Testis (tissue), 2 donors: ENCODE measurements at regions not wholly inside any gene's neighbourhood (a gene's known extent, or its start where the extent isn't known, plus 50 kb on each side); places are given as distances from the start of the nearest gene placed in this dataset.
"Not testable (repeated sequence)": the region's sequence is repeated elsewhere in the genome, so short reads cannot be mapped to it uniquely, and the experiment has no call there.

ENCODE experiments used
- DNase-seq: peaks from one replicate; pipeline ENCODE4 v3.0.0-alpha.2; 2019
- H3K27ac ChIP-seq, 2 donors: fragments of 200-600 bp; sonication (generic); one replicate each; pipeline ENCODE4 v1.5.1; 2019
- H3K27me3 ChIP-seq: fragments of 200-600 bp; sonication (generic); one replicate; pipeline ENCODE4 v1.5.1; 2019
- H3K36me3 ChIP-seq: fragments of 200-600 bp; sonication (generic); one replicate; pipeline ENCODE4 v1.5.1; 2017; ENCODE audit warnings: low read depth; ENCODE audit errors: missing control alignments
- H3K4me1 ChIP-seq: fragments of 200-600 bp; sonication (generic); one replicate; pipeline ENCODE4 v1.5.1; 2019
- H3K4me3 ChIP-seq, 2 donors: fragments of 200-600 bp; sonication (generic); one replicate each; pipeline ENCODE4 v1.5.1; 2017 to 2019
- H3K9me3 ChIP-seq: fragments of 200-600 bp; sonication (generic); one replicate; pipeline ENCODE4 v1.5.1; 2017
- POLR2A ChIP-seq: fragments of 450-650 bp; IDR thresholded peaks from one replicate; pipeline ENCODE4 v1.6.1; 2017; ENCODE audit warnings: antibody characterized with exemption, mild to moderate bottlenecking, moderate library complexity
- WGBS, 2 donors: methylation state at CpG; one replicate each; pipeline ENCODE4 v1.1.5; 2018; 5-methylcytosine and 5-hydroxymethylcytosine counted together
- intact Hi-C: fragments of 100-400 bp; cut with DNase I; formaldehyde crosslinking; loops from one replicate; pipeline ENCODE4 v1.15.1; 2023; ENCODE audit warnings: low total_unique reads
- TF ChIP-seq, protein P1 (sequence below), 3 experiments: fragments of 450-650 bp in 2 of 3; fragments of 200-600 bp in 1 of 3; sonication (generic) in 1 of 3; IDR thresholded peaks; one replicate each; pipeline ENCODE4 v1.5.1; 2016 to 2019; ENCODE audit warnings: antibody characterized with exemption in 3 of 3, mild to moderate bottlenecking in 2 of 3, moderate library complexity in 1 of 3

- H3K27me3 ChIP-seq = no peaks in the 10 kb centered on the region
- no peaks in the 10 kb centered on the region for H3K4me1 ChIP-seq
- no peak for DNase-seq
- WGBS, 2 donors = 63 to 70% methylated on average over 4 of the region's 4 CpGs
- TF ChIP-seq, protein P1, sequence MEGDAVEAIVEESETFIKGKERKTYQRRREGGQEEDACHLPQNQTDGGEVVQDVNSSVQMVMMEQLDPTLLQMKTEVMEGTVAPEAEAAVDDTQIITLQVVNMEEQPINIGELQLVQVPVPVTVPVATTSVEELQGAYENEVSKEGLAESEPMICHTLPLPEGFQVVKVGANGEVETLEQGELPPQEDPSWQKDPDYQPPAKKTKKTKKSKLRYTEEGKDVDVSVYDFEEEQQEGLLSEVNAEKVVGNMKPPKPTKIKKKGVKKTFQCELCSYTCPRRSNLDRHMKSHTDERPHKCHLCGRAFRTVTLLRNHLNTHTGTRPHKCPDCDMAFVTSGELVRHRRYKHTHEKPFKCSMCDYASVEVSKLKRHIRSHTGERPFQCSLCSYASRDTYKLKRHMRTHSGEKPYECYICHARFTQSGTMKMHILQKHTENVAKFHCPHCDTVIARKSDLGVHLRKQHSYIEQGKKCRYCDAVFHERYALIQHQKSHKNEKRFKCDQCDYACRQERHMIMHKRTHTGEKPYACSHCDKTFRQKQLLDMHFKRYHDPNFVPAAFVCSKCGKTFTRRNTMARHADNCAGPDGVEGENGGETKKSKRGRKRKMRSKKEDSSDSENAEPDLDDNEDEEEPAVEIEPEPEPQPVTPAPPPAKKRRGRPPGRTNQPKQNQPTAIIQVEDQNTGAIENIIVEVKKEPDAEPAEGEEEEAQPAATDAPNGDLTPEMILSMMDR (IDR thresholded peaks at IDR 0.05) = no peak
- TF ChIP-seq POLR2A = no peak
- no peak overlapping the region for H3K4me3 ChIP-seq
- no peak overlapping the region for H3K27ac ChIP-seq
- intact Hi-C loops = no loop called here
- H3K9me3 ChIP-seq = no peaks in the 10 kb centered on the region
- H3K36me3 ChIP-seq = no peaks in the 10 kb centered on the region
These were observed 94.5 kb upstream of the PRKX start for GRCh38 chrX:3807906-3808305.

- no peaks in the 10 kb centered on the region for H3K4me1 ChIP-seq
- WGBS, 2 donors = 17 to 32% methylated on average over 1 to 10 of the region's 10 CpGs
- intact Hi-C loops = no loop called here
- DNase-seq = no peak
- H3K36me3 ChIP-seq = no peaks in the 10 kb centered on the region
- H3K27me3 ChIP-seq = no peaks in the 10 kb centered on the region
- TF ChIP-seq, protein P1 (IDR thresholded peaks at IDR 0.05) = no peak
- no peak for TF ChIP-seq POLR2A
- H3K27ac ChIP-seq = no peak overlapping the region
- H3K9me3 ChIP-seq = no peaks in the 10 kb centered on the region
- H3K4me3 ChIP-seq = no peak overlapping the region
These were observed 93.2 kb upstream of the PRKX start for GRCh38 chrX:3806630-3807029.

GRCh38 chrX:3803713-3804112 lies 90.3 kb upstream of the PRKX start:
- WGBS, 2 donors = 72 to 83% methylated on average over 2 to 4 of the region's 4 CpGs
- DNase-seq = no peak
- H3K27me3 ChIP-seq = no peaks in the 10 kb centered on the region
- intact Hi-C loops = no loop called here
- H3K36me3 ChIP-seq = no peaks in the 10 kb centered on the region
- TF ChIP-seq POLR2A = no peak
- TF ChIP-seq, protein P1 (IDR thresholded peaks at IDR 0.05) = no peak
- H3K4me1 ChIP-seq = no peaks in the 10 kb centered on the region
- no peak overlapping the region for H3K27ac ChIP-seq
- no peaks in the 10 kb centered on the region for H3K9me3 ChIP-seq
- no peak overlapping the region for H3K4me3 ChIP-seq

- 85 to 89% methylated on average over 5 of the region's 5 CpGs for WGBS, 2 donors
- no peak for DNase-seq
- Histone ChIP-seq H3K27ac (no peak overlapping the region), H3K9me3 (no peaks in the 10 kb centered on the region), H3K4me3 (no peak overlapping the region), H3K36me3 (no peaks in the 10 kb centered on the region), H3K27me3 (no peaks in the 10 kb centered on the region), H3K4me1 (no peaks in the 10 kb centered on the region)
- intact Hi-C loops = no loop called here
- no peak for TF ChIP-seq POLR2A
- TF ChIP-seq, protein P1 (IDR thresholded peaks at IDR 0.05) = no peak
These were observed 89.9 kb upstream of the PRKX start for GRCh38 chrX:3803305-3803704.

DNA sequence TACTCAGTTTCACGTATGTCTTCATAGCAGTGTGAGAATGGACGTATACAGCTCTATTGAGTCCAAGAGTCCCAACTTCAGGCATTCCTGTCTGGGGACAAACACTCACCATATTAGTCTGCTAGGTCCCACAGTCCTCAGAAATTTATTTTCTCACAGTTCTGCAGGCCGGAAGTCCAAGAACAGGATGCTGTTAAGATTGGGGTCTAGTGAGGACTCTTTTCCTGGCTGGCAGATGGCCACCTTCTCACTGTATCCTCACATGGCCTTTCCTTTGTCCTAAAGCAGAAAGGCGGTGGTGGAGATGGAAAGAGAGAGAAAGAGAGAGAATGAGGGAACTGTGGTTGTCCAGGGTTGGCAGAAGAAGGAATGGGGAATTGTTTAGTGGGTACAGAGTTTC lies 82.0 kb upstream of the PRKX start:
- H3K36me3 ChIP-seq, H3K4me3 ChIP-seq, H3K27me3 ChIP-seq, H3K27ac ChIP-seq, H3K9me3 ChIP-seq, intact Hi-C loops, H3K4me1 ChIP-seq, DNase-seq: not testable (repeated sequence)
- 71 to 72% methylated on average over 4 of the region's 4 CpGs for WGBS, 2 donors
